IMR-90 (cell line): ENCODE measurements at regions not wholly inside any gene's neighbourhood (a gene's known extent, or its start where the extent isn't known, plus 50 kb on each side); places are given as distances from the start of the nearest gene placed in this dataset.

ENCODE experiments used
- ATAC-seq: fragments of 200-7000 bp; cut with Tn5 transposase; 2 replicates; pipeline ENCODE4 v1.9.1; 2020; ENCODE audit warnings: low read depth, mild to moderate bottlenecking, moderate library complexity
- BruUV-seq: library from RNA; stranded (reverse); fragments of 400-500 nt; replicated peaks from 2 replicates; lab custom pipeline; 2021; lab: Mats Ljungman, UMichigan
- CTCF ChIA-PET: fragments of 300-600 bp; formaldehyde crosslinking; extraction: SDS; loops from one replicate; lab custom pipeline; 2021; ENCODE audit warnings: antibody characterized with exemption; lab: Yijun Ruan, JAX
- POLR2A ChIA-PET: fragments of 300-600 bp; sonication (Branson Sonifier 250); formaldehyde crosslinking; loops from one replicate; lab custom pipeline; 2022; ENCODE audit warnings: antibody characterized with exemption; ENCODE audit not compliant: unreplicated experiment; lab: Charles Lee
- DNase-seq: peaks from one replicate; pipeline ENCODE4 v3.0.0; 2013
- H2AFZ ChIP-seq: replicated peaks from 2 replicates; pipeline ENCODE3; 2013; ENCODE audit warnings: low read length, mild to moderate bottlenecking; ENCODE audit not compliant: poor library complexity
- H2AK5ac ChIP-seq: 2 replicates; pipeline ENCODE4 v1.6.1; 2013; ENCODE audit warnings: low read depth, low read length, inconsistent platforms
- H2AK9ac ChIP-seq: replicated peaks from 2 replicates; pipeline ENCODE3; 2013; ENCODE audit warnings: mild to moderate bottlenecking, low read depth, low read length, moderate library complexity; ENCODE audit not compliant: poor library complexity
- H2BK120ac ChIP-seq: 2 replicates; pipeline ENCODE4 v1.6.1; 2013; ENCODE audit warnings: low read depth, low read length, inconsistent platforms
- H2BK15ac ChIP-seq: 3 replicates; pipeline ENCODE4 v1.6.1; 2013; ENCODE audit warnings: low read depth, low read length, inconsistent platforms
- H2BK20ac ChIP-seq: 2 replicates; pipeline ENCODE4 v1.6.1; 2013; ENCODE audit warnings: low read depth, mild to moderate bottlenecking, inconsistent platforms, low read length, moderate library complexity
- H2BK5ac ChIP-seq: 2 replicates; pipeline ENCODE4 v1.6.1; 2013; ENCODE audit warnings: mild to moderate bottlenecking, low read depth, low read length, inconsistent platforms; ENCODE audit not compliant: poor library complexity, severe bottlenecking
- H3K14ac ChIP-seq: replicated peaks from 2 replicates; pipeline ENCODE4 v1.6.1; 2013; ENCODE audit warnings: low read depth, low read length, inconsistent platforms
- H3K18ac ChIP-seq: 2 replicates; pipeline ENCODE4 v1.6.1; 2013; ENCODE audit warnings: low read depth, low read length, control low read depth
- H3K23ac ChIP-seq: 2 replicates; pipeline ENCODE4 v1.6.1; 2013; ENCODE audit warnings: low read depth, low read length, inconsistent platforms
- H3K27ac ChIP-seq: 2 replicates; pipeline ENCODE4 v1.5.1; 2013; ENCODE audit warnings: mild to moderate bottlenecking, control low read depth, low read length; ENCODE audit not compliant: insufficient read depth
- H3K27me3 ChIP-seq: 2 replicates; pipeline ENCODE4 v1.6.1; 2013; ENCODE audit warnings: low read length; ENCODE audit not compliant: control insufficient read depth, insufficient read depth
- H3K36me3 ChIP-seq: 2 replicates; pipeline ENCODE4 v1.6.1; 2013; ENCODE audit warnings: low read length, mixed read lengths; ENCODE audit not compliant: control insufficient read depth, insufficient read depth
- H3K4ac ChIP-seq: 2 replicates; pipeline ENCODE4 v1.6.1; 2013; ENCODE audit warnings: low read depth, low read length, inconsistent platforms
- H3K4me1 ChIP-seq: 2 replicates; pipeline ENCODE4 v1.6.1; 2013; ENCODE audit warnings: low read length, mixed read lengths; ENCODE audit not compliant: control insufficient read depth, insufficient read depth
- H3K4me2 ChIP-seq: 2 replicates; pipeline ENCODE4 v1.6.1; 2013; ENCODE audit warnings: low read depth, mild to moderate bottlenecking, control low read depth, low read length, moderate library complexity
- H3K4me3 ChIP-seq: 2 replicates; pipeline ENCODE4 v1.5.1; 2013; ENCODE audit warnings: low read depth, mild to moderate bottlenecking, control low read depth, low read length, moderate library complexity; ENCODE audit not compliant: insufficient read depth
- H3K56ac ChIP-seq: 2 replicates; pipeline ENCODE4 v1.6.1; 2013; ENCODE audit warnings: low read length, inconsistent platforms; ENCODE audit not compliant: insufficient read depth; ENCODE audit errors: extremely low read depth
- H3K79me1 ChIP-seq, 2 experiments: 2 replicates each; pipeline ENCODE4 v1.6.1; 2013; ENCODE audit warnings: low read length in 2 of 2, inconsistent platforms in 1 of 2, low read depth in 1 of 2
- H3K9ac ChIP-seq: 2 replicates; pipeline ENCODE4 v1.6.1; 2013; ENCODE audit warnings: low read depth, low read length, control low read depth
- H3K9me1 ChIP-seq: 2 replicates; pipeline ENCODE4 v1.6.1; 2013; ENCODE audit warnings: low read length, inconsistent platforms; ENCODE audit not compliant: insufficient read depth
- H3K9me3 ChIP-seq: 2 replicates; pipeline ENCODE4 v1.6.1; 2013; ENCODE audit warnings: low read length; ENCODE audit not compliant: control insufficient read depth, insufficient read depth
- H4K20me1 ChIP-seq: 2 replicates; pipeline ENCODE4 v1.6.1; 2013; ENCODE audit warnings: low read length, inconsistent platforms; ENCODE audit not compliant: insufficient read depth
- H4K5ac ChIP-seq: 2 replicates; pipeline ENCODE4 v1.6.1; 2013; ENCODE audit warnings: mild to moderate bottlenecking, low read depth, low read length, control low read depth
- H4K8ac ChIP-seq, 2 experiments: 2 replicates each; pipeline ENCODE4 v1.6.1; 2013; ENCODE audit warnings: low read depth in 2 of 2, low read length in 2 of 2, control low read depth in 1 of 2, inconsistent platforms in 1 of 2
- H4K91ac ChIP-seq: 2 replicates; pipeline ENCODE4 v1.6.1; 2013; ENCODE audit warnings: low read depth, low read length, inconsistent platforms; ENCODE audit not compliant: insufficient read depth
- CEBPB ChIP-seq: IDR thresholded peaks from 2 replicates; pipeline ENCODE4 v1.6.1; 2012; ENCODE audit warnings: low read depth, low read length, improper control_type of control experiment
- CTCF ChIP-seq: conservative IDR thresholded peaks from 2 replicates; pipeline ENCODE4 v1.5.1; 2012; ENCODE audit warnings: mild to moderate bottlenecking, low read depth, low read length, improper control_type of control experiment
- ELK1 ChIP-seq: fragments of 150-350 bp; IDR thresholded peaks from 2 replicates; pipeline ENCODE4 v1.6.1; 2016; ENCODE audit warnings: low read depth, mild to moderate bottlenecking, low read length, moderate library complexity, borderline replicate concordance
- FOS ChIP-seq: fragments of 150-350 bp; IDR thresholded peaks from 2 replicates; pipeline ENCODE4 v1.6.1; 2016; ENCODE audit warnings: low read depth, low read length
- MXI1 ChIP-seq: IDR thresholded peaks from 2 replicates; pipeline ENCODE4 v1.6.1; 2012; ENCODE audit warnings: low read depth, mild to moderate bottlenecking, low read length, moderate library complexity, borderline replicate concordance
- NFE2L2 ChIP-seq: fragments of 150-350 bp; IDR thresholded peaks from 2 replicates; pipeline ENCODE4 v1.6.1; 2016; ENCODE audit warnings: low read depth, mild to moderate bottlenecking, low read length
- RFX5 ChIP-seq: IDR thresholded peaks from 2 replicates; pipeline ENCODE4 v1.8.0; 2012; ENCODE audit warnings: low read depth, mild to moderate bottlenecking, low read length, moderate library complexity
- SMC3 ChIP-seq: fragments of 150-350 bp; IDR thresholded peaks from 2 replicates; pipeline ENCODE4 v1.6.1; 2016; ENCODE audit warnings: low read depth, mild to moderate bottlenecking, antibody characterized with exemption, low read length, moderate library complexity
- WGBS, 2 experiments: methylation state at CpG; one replicate each; pipeline versions ENCODE4 v1.1.5 to v1.1.7; 2013; ENCODE audit warnings: missing lambda C conversion rate in 2 of 2; ENCODE audit not compliant: insufficient read length in 1 of 2; ENCODE audit errors: extremely low coverage in 2 of 2; 5-methylcytosine and 5-hydroxymethylcytosine counted together
- dilution Hi-C: fragments of 300-500 bp; cut with HindIII; formaldehyde crosslinking; loops from one replicate; pipeline ENCODE4 v1.14.3; 2018; ENCODE audit warnings: low sequenced_read_pairs; ENCODE audit not compliant: unreplicated experiment
- in situ Hi-C: fragments of 300-500 bp; cut with MboI; formaldehyde crosslinking; loops from 3 replicates; pipeline ENCODE4 v1.14.3; 2019; ENCODE audit warnings: low sequenced_read_pairs, inconsistent platforms, mixed read lengths
- intact Hi-C: fragments of 100-400 bp; cut with micrococcal nuclease; formaldehyde crosslinking; loops from 2 replicates; pipeline ENCODE4 v1.10.0; 2022
- TF ChIP-seq, protein P1 (sequence below): fragments of 150-350 bp; IDR thresholded peaks from 2 replicates; pipeline ENCODE4 v1.6.1; 2017; ENCODE audit warnings: mild to moderate bottlenecking, antibody characterized with exemption, low read length, low read depth

DNA sequence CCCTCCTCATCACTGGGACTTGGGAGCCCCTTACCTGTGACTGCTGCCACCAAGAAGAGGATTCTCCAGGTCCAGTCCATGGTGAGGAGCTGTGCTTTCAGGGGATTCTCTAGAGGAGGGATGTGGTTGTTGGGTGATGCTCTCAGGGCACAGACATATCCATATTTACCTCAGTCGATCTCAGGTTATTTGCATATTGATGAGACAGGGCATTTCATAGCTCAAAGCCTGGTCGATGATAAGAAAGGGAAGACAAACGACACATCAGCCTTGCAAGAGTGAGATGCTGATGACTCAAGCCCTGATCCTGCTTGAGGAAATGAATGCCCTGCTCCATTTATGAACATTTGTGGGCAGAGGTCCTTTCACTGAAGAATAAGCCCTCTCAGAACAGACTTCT is 981.0 kb downstream of the TMEM121 start:
- BruUV-seq = no TSS peak
- H4K5ac ChIP-seq = no peak overlapping the region
- H3K4me3 ChIP-seq = no peak overlapping the region
- no peak overlapping the region for H2BK120ac ChIP-seq
- no peak for TF ChIP-seq NFE2L2
- TF ChIP-seq SMC3 = no peak
- no peak for TF ChIP-seq RFX5
- TF ChIP-seq, protein P1, sequence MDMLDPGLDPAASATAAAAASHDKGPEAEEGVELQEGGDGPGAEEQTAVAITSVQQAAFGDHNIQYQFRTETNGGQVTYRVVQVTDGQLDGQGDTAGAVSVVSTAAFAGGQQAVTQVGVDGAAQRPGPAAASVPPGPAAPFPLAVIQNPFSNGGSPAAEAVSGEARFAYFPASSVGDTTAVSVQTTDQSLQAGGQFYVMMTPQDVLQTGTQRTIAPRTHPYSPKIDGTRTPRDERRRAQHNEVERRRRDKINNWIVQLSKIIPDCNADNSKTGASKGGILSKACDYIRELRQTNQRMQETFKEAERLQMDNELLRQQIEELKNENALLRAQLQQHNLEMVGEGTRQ = no peak
- TF ChIP-seq CTCF = no peak
- no peak for TF ChIP-seq MXI1
- TF ChIP-seq CEBPB = no peak
- no peak for TF ChIP-seq ELK1
- TF ChIP-seq FOS = no peak
- CTCF ChIA-PET = no interaction called here
- H4K91ac ChIP-seq = no peak overlapping the region
- H3K9me1 ChIP-seq = no peaks in the 10 kb centered on the region
- H2BK5ac ChIP-seq = no peak overlapping the region
- intact Hi-C loops (no loop called here), dilution Hi-C loops (no loop called here), in situ Hi-C loops (no loop called here)
- H3K18ac ChIP-seq = no peak overlapping the region
- H2AK5ac ChIP-seq = no peak overlapping the region
- no peak overlapping the region for H2BK20ac ChIP-seq
- H3K27me3 ChIP-seq = no peaks in the 10 kb centered on the region
- H4K20me1 ChIP-seq = no peaks in the 10 kb centered on the region
- peaks cover 26% of the 10 kb centered on the region for H3K9me3 ChIP-seq
- H3K79me1 ChIP-seq = no peaks in the 10 kb centered on the region
- no peaks in the 10 kb centered on the region for H3K4me1 ChIP-seq
- H4K8ac ChIP-seq = no peak overlapping the region
- no peak overlapping the region for H3K4ac ChIP-seq
- H3K27ac ChIP-seq = no peak overlapping the region
- no peak overlapping the region for H2AK9ac ChIP-seq
- no peak for DNase-seq
- H2AFZ ChIP-seq = no peak overlapping the region
- ATAC-seq = no peak
- H3K56ac ChIP-seq = no peak overlapping the region
- H3K14ac ChIP-seq = no peak overlapping the region
- WGBS, 2 experiments = no CpG with 5 or more reads among the region's 3 CpGs
- H3K36me3 ChIP-seq = no peaks in the 10 kb centered on the region
- no peak overlapping the region for H2BK15ac ChIP-seq
- no peak overlapping the region for H3K4me2 ChIP-seq
- no peak overlapping the region for H3K9ac ChIP-seq
- POLR2A ChIA-PET = no interaction called here
- H3K23ac ChIP-seq = no peak overlapping the region
